Thyroid gland (tissue), 4 donors: ENCODE measurements at regions not wholly inside any gene's neighbourhood (a gene's known extent, or its start where the extent isn't known, plus 50 kb on each side); places are given as distances from the start of the nearest gene placed in this dataset.

Source experiments
- POLR2A ChIP-seq, 2 donors: fragments of 450-650 bp; IDR thresholded peaks; one replicate each; pipeline ENCODE4 v1.6.1; 2017; ENCODE audit warnings: antibody characterized with exemption in 2 of 2, mild to moderate bottlenecking in 2 of 2, moderate library complexity in 1 of 2
- TF ChIP-seq, protein P1 (sequence below), 6 experiments: fragments of 200-600 bp in 3 of 6; fragments of 450-650 bp in 3 of 6; sonication (generic) in 3 of 6; IDR thresholded peaks; one replicate each; pipeline ENCODE4 v1.5.1; 2016 to 2019; ENCODE audit warnings: antibody characterized with exemption in 6 of 6, mild to moderate bottlenecking in 2 of 6, inconsistent platforms in 1 of 6, moderate library complexity in 1 of 6

DNA sequence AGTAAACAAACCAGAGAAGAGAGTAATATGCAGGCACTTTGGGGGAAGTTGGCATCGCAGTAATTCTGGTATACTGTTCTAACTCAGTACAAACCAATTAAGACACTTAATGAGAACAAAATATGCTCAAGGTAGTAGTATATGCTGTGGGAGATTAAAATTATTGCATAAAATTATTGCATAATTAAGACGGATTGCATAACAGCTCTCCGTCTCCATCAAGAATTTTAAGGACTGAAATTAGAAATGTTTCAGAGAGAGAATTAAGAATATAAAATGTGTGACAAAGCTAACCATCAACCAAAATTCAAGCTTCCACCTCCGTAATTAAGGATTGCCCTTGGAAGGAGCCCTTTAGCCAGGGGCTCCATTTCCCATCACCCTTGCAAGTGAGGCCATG, 428.5 kb downstream of the ETS1 start:
- TF ChIP-seq, protein P1, sequence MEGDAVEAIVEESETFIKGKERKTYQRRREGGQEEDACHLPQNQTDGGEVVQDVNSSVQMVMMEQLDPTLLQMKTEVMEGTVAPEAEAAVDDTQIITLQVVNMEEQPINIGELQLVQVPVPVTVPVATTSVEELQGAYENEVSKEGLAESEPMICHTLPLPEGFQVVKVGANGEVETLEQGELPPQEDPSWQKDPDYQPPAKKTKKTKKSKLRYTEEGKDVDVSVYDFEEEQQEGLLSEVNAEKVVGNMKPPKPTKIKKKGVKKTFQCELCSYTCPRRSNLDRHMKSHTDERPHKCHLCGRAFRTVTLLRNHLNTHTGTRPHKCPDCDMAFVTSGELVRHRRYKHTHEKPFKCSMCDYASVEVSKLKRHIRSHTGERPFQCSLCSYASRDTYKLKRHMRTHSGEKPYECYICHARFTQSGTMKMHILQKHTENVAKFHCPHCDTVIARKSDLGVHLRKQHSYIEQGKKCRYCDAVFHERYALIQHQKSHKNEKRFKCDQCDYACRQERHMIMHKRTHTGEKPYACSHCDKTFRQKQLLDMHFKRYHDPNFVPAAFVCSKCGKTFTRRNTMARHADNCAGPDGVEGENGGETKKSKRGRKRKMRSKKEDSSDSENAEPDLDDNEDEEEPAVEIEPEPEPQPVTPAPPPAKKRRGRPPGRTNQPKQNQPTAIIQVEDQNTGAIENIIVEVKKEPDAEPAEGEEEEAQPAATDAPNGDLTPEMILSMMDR (IDR thresholded peaks at IDR 0.05) = no peak
- TF ChIP-seq POLR2A (IDR thresholded peaks at IDR 0.05) = no peak
